GM10248 (cell line): ENCODE measurements at regions not wholly inside any gene's neighbourhood (a gene's known extent, or its start where the extent isn't known, plus 50 kb on each side); places are given as distances from the start of the nearest gene placed in this dataset.

Experiments used
- CTCF ChIA-PET: fragments of 300-600 bp; sonication (Branson Sonifier 250); formaldehyde crosslinking; extraction: SDS; loops from one replicate; lab custom pipeline; 2021; ENCODE audit warnings: antibody characterized with exemption; lab: Yijun Ruan, JAX
- POLR2A ChIA-PET: fragments of 350-650 bp; sonication (Branson Sonifier 250); formaldehyde crosslinking; extraction: SDS; loops from one replicate; lab custom pipeline; 2020; ENCODE audit warnings: antibody characterized with exemption; lab: Yijun Ruan, JAX
- DNase-seq: peaks from one replicate; pipeline ENCODE4 v3.0.0; 2012; ENCODE audit errors: extremely low spot score
- TF ChIP-seq, protein P1 (sequence below): IDR thresholded peaks from 2 replicates; pipeline ENCODE4 v1.5.1; 2012; ENCODE audit warnings: mild to moderate bottlenecking, low read depth; ENCODE audit errors: extremely low read depth, missing control alignments, control extremely low read depth

GRCh38 chr7:90111-91063 is 102.0 kb upstream of the FAM20C start:
- ChIA-PET CTCF (no interaction called here), POLR2A (no interaction called here)
- TF ChIP-seq, protein P1, sequence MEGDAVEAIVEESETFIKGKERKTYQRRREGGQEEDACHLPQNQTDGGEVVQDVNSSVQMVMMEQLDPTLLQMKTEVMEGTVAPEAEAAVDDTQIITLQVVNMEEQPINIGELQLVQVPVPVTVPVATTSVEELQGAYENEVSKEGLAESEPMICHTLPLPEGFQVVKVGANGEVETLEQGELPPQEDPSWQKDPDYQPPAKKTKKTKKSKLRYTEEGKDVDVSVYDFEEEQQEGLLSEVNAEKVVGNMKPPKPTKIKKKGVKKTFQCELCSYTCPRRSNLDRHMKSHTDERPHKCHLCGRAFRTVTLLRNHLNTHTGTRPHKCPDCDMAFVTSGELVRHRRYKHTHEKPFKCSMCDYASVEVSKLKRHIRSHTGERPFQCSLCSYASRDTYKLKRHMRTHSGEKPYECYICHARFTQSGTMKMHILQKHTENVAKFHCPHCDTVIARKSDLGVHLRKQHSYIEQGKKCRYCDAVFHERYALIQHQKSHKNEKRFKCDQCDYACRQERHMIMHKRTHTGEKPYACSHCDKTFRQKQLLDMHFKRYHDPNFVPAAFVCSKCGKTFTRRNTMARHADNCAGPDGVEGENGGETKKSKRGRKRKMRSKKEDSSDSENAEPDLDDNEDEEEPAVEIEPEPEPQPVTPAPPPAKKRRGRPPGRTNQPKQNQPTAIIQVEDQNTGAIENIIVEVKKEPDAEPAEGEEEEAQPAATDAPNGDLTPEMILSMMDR = no peak
- DNase-seq = no peak

DNA sequence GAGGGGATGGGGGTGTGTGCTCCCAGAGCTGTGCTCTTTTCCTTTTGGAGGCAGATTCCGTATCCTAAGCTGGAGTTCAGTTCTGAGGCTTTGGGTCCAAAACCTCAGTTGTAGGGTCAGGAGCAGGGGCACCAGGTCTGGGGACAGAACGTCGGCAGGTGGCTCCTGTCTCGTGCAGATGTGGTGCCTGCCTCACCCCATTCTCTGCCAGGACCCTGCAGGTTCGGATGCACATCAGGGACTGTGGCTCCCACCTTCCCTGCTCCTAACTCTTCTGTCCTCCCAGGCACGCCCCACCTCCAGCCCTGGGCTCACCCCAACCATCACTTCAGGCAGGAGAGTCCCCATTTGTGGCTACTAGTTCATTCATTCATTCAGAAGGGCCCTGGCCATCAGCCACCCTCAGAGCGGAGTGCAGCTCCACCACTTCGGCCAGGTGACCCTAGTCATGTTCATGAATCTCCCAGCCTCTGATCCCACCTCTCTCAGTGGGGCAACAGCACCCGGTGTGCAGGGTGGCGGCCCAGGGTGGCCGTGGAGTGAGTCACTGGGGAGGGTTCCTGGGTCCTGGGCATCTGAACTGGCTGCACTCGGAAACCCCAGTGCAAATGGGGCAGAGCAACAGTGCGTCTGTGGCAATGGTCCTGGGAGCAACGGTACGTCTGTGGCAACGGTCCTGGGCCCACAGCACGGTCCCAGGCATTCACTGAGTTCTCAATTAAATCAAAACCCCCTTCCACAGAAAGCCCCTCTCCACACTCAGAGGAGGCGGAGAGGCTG is 100.8 kb upstream of the FAM20C start:
- TF ChIP-seq, protein P1 = no peak
- no peak for DNase-seq
- ChIA-PET POLR2A (no interaction called here), CTCF (no interaction called here)

DNA sequence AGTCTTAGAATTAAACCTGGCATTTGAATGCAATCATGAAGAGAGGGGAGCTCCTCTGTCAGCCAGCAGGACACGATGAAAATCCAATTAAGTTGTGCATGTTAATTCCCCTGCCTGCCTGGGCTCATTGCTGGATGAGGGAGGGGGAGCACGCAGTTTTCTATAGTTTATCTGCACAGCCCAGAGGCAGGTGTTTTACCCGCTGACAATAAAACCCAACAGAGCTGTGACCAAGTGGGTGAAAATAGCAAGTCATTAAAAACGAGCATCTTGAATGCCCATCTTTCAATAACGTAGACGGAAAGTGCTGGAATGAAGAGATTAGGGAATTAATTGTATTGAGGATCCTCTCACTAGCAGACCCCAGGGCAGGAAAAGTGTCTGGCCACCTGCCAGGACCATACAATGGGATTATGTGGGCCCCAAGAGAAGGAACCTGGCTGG is 100.1 kb upstream of the FAM20C start:
- TF ChIP-seq, protein P1 = no peak
- DNase-seq = no peak
- ChIA-PET POLR2A (no interaction called here), CTCF (no interaction called here)

- ChIA-PET CTCF (no interaction called here), POLR2A (no interaction called here)
- no peak for DNase-seq
- TF ChIP-seq, protein P1 = no peak
Observed at GRCh38 chr7:92888-93672, 99.3 kb upstream of the FAM20C start.

GRCh38 chr7:94251-94801 is 98.0 kb upstream of the FAM20C start:
- DNase-seq = no peak
- ChIA-PET POLR2A (no interaction called here), CTCF (no interaction called here)
- TF ChIP-seq, protein P1 = no peak
